ENCODE measurements at regions not wholly inside any gene's neighbourhood (a gene's known extent, or its start where the extent isn't known, plus 50 kb on each side); places are given as distances from the start of the nearest gene placed in this dataset.

GRCh38 chr1:87950369-87950768, 621.7 kb downstream of the LMO4 start:
- DNase-seq (no peak), ATAC-seq (peak in 1 of 2 donors; percentile 6)
- Histone ChIP-seq H3K9me3 (no peaks in the 10 kb centered on the region), H3K4me3 (no peak overlapping the region), H3K36me3 (no peaks in the 10 kb centered on the region), H3K4me1 (no peaks in the 10 kb centered on the region), H3K27me3 (no peaks in the 10 kb centered on the region), H3K27ac (no peak overlapping the region)
- in situ Hi-C loops (cut with MboI; ENCODE audit: low sequenced_read_pairs in 4 of 4) = loop anchor here (10.0 to 25.0 kb wide), 4 partner anchors 626 to 813 kb away; partner anchors contain the start of gene LMO4 (in 2 of the 4)
- intact Hi-C loops (cut with DNase I; ENCODE audit: low total_unique reads) = loop anchor here (5.0 to 10.0 kb wide), 2 partner anchors 476 to 818 kb away; no protein-coding TSS in a partner anchor
- TF ChIP-seq CTCF (IDR thresholded peaks at IDR 0.05 in 4 of 5, conservative IDR thresholded peaks at IDR 0.05 in 1 of 5) = no peak

GRCh38 chr1:87951409-87951808, 622.7 kb downstream of the LMO4 start:
- no peak for TF ChIP-seq CTCF (IDR thresholded peaks at IDR 0.05 in 4 of 5, conservative IDR thresholded peaks at IDR 0.05 in 1 of 5)
- Histone ChIP-seq H3K4me3 (no peak overlapping the region), H3K27ac (no peak overlapping the region), H3K36me3 (no peaks in the 10 kb centered on the region), H3K27me3 (no peaks in the 10 kb centered on the region), H3K4me1 (no peaks in the 10 kb centered on the region), H3K9me3 (no peaks in the 10 kb centered on the region)
- ATAC-seq (no peak), DNase-seq (no peak)
- in situ Hi-C loops (cut with MboI; ENCODE audit: low sequenced_read_pairs in 4 of 4) (loop anchor here (10.0 to 25.0 kb wide), 4 partner anchors 627 to 814 kb away; partner anchors contain the start of gene LMO4 (in 2 of the 4)), intact Hi-C loops (cut with DNase I; ENCODE audit: low total_unique reads) (loop anchor here (5.0 to 10.0 kb wide), 2 partner anchors 477 to 819 kb away; no protein-coding TSS in a partner anchor)

GRCh38 chr1:87951852-87952251, 623.2 kb downstream of the LMO4 start:
- Histone ChIP-seq H3K4me1 (no peaks in the 10 kb centered on the region), H3K27ac (no peak overlapping the region), H3K27me3 (no peaks in the 10 kb centered on the region), H3K9me3 (no peaks in the 10 kb centered on the region), H3K36me3 (no peaks in the 10 kb centered on the region), H3K4me3 (no peak overlapping the region)
- in situ Hi-C loops (cut with MboI; ENCODE audit: low sequenced_read_pairs in 4 of 4) (loop anchor here (10.0 to 25.0 kb wide), 4 partner anchors 627 to 815 kb away; partner anchors contain the start of gene LMO4 (in 2 of the 4)), intact Hi-C loops (cut with DNase I; ENCODE audit: low total_unique reads) (loop anchor here (2.0 to 10.0 kb wide), 3 partner anchors 477 to 820 kb away; no protein-coding TSS in a partner anchor)
- no peak for DNase-seq
- no peak for TF ChIP-seq POLR2A (IDR thresholded peaks at IDR 0.05)
- no peak for TF ChIP-seq CTCF (IDR thresholded peaks at IDR 0.05 in 4 of 5, conservative IDR thresholded peaks at IDR 0.05 in 1 of 5)
- no peak for ATAC-seq

GRCh38 chr1:87953121-87953520, 624.4 kb downstream of the LMO4 start:
- no peak overlapping the region for H3K4me3 ChIP-seq
- intact Hi-C loops (cut with DNase I; ENCODE audit: low total_unique reads) = loop anchor here (1.0 to 10.0 kb wide), 4 partner anchors 478 to 821 kb away; no protein-coding TSS in a partner anchor
- H3K27me3 ChIP-seq = no peaks in the 10 kb centered on the region
- TF ChIP-seq CTCF (IDR thresholded peaks at IDR 0.05 in 4 of 5, conservative IDR thresholded peaks at IDR 0.05 in 1 of 5) = no peak
- TF ChIP-seq POLR2A (IDR thresholded peaks at IDR 0.05) = no peak
- no peak for DNase-seq
- no peaks in the 10 kb centered on the region for H3K9me3 ChIP-seq
- no peaks in the 10 kb centered on the region for H3K36me3 ChIP-seq
- no peaks in the 10 kb centered on the region for H3K4me1 ChIP-seq
- in situ Hi-C loops (cut with MboI; ENCODE audit: low sequenced_read_pairs in 4 of 4) = loop anchor here (10.0 to 25.0 kb wide), 4 partner anchors 628 to 816 kb away; partner anchors contain the start of gene LMO4 (in 2 of the 4)
- no peak for ATAC-seq
- H3K27ac ChIP-seq = no peak overlapping the region

Measured in gastrocnemius medialis (tissue), 4 donors.